T follicular helper cell (primary cell): ENCODE measurements at regions not wholly inside any gene's neighbourhood (a gene's known extent, or its start where the extent isn't known, plus 50 kb on each side); places are given as distances from the start of the nearest gene placed in this dataset.
"Not testable (repeated sequence)": the region's sequence is repeated elsewhere in the genome, so short reads cannot be mapped to it uniquely, and the experiment has no call there.

Source experiments
- DNase-seq: peaks from one replicate; pipeline ENCODE4 v3.0.0-alpha.2; 2020; ENCODE audit warnings: low read depth

- DNase-seq, result no peak
Measured at GRCh38 chr7:112982441-112983063, 104.1 kb downstream of the GPR85 start.

DNA sequence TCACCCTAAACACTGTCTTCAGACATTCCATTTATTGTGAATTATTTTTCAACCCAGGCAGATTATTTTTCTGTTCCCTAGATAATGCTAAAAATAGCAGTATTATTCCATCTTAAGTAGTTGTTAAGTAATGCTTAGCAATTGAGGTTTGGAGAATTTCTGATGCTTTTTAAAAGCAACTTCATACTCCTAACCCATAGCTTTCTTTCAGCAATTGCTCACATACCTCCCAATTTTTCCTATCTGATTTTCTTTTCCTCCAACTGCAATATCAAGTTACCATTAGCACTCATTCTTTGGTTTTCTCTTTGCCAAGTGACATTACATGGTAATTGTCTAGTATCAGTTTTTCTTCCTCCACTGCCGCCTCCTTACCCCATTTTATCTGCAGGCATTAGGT lies 104.7 kb downstream of the GPR85 start:
- no peak for DNase-seq

DNA sequence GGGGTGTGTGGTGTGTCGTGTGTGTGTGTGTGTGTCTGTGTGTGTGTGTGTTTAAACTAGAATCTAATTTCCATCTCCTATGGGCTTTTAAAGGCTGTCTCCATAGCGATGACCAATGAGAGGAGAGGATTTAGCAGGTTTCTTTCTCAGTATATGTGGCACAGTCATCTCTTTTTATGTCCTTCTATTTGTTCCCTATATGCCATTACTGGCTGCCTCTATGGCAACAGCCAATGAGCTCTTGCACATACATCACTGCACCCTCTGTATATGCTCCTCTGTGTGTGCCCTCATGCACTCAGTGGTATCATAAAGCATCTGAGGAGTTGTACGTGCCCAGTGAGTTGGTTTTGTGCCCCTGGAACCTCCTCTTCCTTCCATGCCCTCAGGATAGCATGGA lies 107.6 kb downstream of the GPR85 start:
- DNase-seq, result not testable (repeated sequence)

GRCh38 chr7:112977244-112977955 lies 109.2 kb downstream of the GPR85 start:
- DNase-seq, result not testable (repeated sequence)

DNA sequence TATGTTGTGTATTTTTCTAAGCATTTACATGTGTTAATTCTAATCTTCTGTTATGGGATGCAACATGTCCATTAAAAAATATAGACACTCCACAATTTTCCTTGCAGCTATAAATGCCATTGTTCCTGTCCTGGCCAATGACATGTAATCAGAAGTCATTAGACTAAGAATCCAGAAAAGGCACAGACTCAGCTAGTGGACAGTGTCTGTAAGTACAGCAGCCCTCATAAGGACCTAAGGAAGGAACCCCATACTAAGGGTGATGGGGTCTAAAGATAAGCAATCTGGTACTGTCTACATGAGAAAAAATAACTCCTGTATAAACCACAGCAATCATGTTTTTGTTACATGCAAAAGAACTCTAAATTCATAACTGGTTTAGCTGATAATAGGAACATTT lies 115.9 kb downstream of the GPR85 start:
- no peak for DNase-seq

- DNase-seq, result no peak
Measured at GRCh38 chr7:112969946-112970345, 116.7 kb downstream of the GPR85 start.

GRCh38 chr7:112965506-112965905 lies 121.1 kb downstream of the GPR85 start:
- no peak for DNase-seq

DNA sequence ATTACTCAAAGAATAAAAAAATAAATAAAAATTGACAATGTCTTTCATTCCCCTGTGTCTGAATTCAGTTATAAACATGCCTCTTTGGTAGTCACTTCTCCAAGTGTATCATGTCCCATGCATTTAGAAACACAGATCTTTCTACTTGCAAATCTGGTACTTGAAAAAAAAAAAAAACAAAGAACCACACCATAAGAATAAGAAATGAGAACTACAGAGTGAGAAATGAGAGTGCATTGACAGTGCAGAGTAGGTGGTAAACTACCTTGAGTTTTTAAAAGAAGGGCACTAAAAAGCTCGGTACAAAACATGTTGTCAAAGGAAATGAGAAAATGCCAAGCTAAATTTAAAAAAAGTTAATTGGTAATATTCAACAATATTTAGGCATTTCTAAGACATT lies 123.0 kb downstream of the GPR85 start:
- DNase-seq, result no peak

GRCh38 chr7:112962815-112963214 lies 123.8 kb downstream of the GPR85 start:
- no peak for DNase-seq

- DNase-seq, result no peak
Measured at GRCh38 chr7:112959276-112959675, 127.4 kb downstream of the GPR85 start.

GRCh38 chr7:112958775-112959174 lies 127.9 kb downstream of the GPR85 start:
- no peak for DNase-seq

GRCh38 chr7:112957901-112958300 lies 128.7 kb downstream of the GPR85 start:
- no peak for DNase-seq

DNA sequence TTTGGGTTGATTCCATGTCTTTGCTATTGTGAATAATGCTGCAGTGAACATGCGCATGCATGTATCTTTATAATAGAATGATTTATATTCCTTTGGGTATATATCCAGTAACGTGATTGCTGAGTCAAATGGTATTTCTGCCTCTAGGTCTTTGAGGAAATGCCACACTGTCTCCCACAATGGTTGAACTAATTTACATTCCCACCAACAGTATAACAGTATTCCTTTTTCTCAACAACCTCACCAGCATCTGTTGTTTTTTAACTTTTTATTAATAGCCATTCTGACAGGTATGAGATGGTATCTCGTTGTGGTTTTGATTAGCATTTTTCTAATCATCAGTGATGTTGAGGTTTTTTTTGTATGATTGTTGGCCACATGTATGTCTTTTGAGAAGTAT lies 133.6 kb downstream of the GPR85 start:
- DNase-seq, result not testable (repeated sequence)

DNA sequence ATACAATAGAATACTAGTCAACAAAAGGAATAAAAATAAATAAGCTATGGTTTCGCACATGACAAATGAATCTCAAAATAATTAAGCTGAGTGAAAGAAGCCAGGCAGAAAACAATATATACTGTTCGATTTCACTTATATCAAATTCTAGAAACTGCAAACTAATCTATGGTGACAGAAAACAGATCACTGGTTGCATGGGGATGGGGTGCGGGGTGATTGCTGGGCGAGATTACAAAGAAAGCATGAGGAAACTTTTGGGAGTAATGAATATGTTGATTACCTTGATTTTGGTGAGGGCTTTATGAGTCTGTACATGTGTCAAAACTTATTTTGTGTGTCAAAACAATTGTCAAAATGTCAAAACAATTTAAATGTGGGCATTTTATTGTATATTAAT lies 135.6 kb downstream of the GPR85 start:
- no peak for DNase-seq

- not testable (repeated sequence) for DNase-seq
Measured at GRCh38 chr7:112949682-112950081, 136.9 kb downstream of the GPR85 start.

- DNase-seq, result no peak
Measured at GRCh38 chr7:112946350-112946749, 140.3 kb downstream of the GPR85 start.

DNA sequence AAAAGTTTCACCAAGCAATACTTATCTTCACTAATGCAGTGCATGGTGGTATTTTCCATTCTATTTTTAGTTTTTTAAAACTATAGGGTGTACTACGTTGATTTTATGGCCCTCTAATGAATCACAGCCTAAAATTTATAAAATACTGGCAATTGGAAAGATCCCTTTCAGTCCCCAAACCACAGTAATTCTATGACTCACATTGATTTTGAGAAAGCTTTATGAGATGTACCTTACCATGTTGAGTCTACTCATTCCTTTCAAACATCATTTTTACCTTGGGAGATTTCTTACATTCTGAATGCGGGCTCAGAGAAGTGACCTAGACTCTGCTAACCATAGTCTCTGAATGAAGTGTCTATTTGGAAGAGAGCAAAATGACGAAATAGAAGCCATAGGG lies 141.6 kb downstream of the GPR85 start:
- DNase-seq, result no peak

DNA sequence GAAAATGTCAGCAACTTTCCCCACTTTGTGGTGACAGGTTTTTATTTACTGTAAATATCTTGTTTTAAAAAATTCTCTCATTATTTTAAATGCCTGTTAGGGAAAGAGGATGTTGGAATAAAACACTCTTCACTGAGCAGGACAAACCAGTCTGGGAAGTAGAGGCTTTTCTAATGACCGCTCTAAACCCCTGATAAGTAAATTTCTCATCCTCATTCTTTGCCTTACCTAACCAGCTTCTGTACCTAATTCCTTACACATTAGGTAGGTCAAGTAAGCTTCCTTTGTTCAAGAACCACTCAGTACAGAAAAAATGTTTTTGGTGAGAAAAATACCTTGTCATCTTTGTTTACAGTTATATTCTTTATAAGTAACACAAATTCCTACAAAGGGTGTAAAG lies 143.6 kb downstream of the GPR85 start:
- DNase-seq, result no peak

DNA sequence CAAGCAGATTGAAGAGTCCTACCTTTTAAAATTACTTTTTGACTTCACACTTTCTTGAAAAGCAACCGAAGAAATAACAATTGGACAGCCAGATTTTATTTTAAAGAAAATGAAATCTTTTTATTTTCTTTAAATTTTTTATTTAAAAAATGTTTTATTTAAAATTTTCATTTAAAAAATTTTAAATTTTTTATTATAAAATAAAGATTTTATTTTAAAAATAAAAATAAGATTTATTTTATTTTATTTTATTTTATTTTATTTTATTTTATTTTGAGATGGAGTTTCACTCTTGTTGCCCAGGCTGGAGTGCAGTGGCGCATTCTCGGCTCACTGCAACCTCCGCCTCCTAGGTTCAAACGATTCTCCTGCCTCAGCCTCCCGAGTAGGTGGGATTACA lies 144.5 kb downstream of the GPR85 start:
- not testable (repeated sequence) for DNase-seq

DNA sequence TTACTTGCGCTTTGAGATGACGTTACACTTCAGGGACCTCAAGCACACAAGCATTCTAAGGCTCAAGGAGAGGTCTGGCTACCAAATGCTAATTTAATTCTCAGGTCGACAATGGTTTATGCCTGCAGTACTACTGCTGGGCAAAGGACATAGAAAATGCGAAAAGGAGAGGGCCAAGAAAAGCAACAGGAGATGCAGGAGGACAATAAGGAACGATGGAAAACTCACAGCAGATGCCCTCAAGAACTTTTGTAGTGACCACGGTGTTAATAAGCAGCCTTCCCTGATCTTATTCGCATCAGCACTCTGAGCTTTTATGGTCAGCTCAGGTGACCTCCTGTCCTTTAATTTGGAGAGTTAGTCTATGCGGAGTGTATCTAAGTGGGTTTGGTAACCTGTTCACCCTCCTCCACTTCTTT lies 146.3 kb downstream of the GPR85 start:
- no peak for DNase-seq

- DNase-seq, result peak; percentile 99
Measured at GRCh38 chr7:112939574-112940313, 146.9 kb downstream of the GPR85 start.

- peak; percentile 4 for DNase-seq
Measured at GRCh38 chr7:112938863-112939573, 147.6 kb downstream of the GPR85 start.
